ENCODE measurements at regions not wholly inside any gene's neighbourhood (a gene's known extent, or its start where the extent isn't known, plus 50 kb on each side); places are given as distances from the start of the nearest gene placed in this dataset.
A peak's percentile ranks its signal among the peaks of the same experiment; 100 is the strongest.

- Histone ChIP-seq H2AFZ (ENCODE audit: low read depth, low read length) (no peak overlapping the region), H3K9ac (ENCODE audit: low read length) (no peak overlapping the region), H4K20me1 (ENCODE audit: insufficient read depth) (no peaks in the 10 kb centered on the region), H3F3A (ENCODE audit: insufficient read depth, low read length, poor library complexity, severe bottlenecking) (no peaks in the 10 kb centered on the region), H3K36me3 (ENCODE audit: insufficient read depth, low read length) (no peaks in the 10 kb centered on the region), H3K79me2 (replicated peaks; ENCODE audit: insufficient read depth, low read length) (no peaks in the 10 kb centered on the region), H3K9me3 (ENCODE audit: low read length) (no peaks in the 10 kb centered on the region), H3K4me2 (ENCODE audit: low read length) (no peak overlapping the region), H3K9me2 (ENCODE audit: insufficient read depth, low read length) (no peaks in the 10 kb centered on the region), H3K27me3 (ENCODE audit: insufficient read depth, low read depth, low read length) (no peaks in the 10 kb centered on the region), H3K4me3 (ENCODE audit: low read length) (no peak overlapping the region), H3K27ac (ENCODE audit: low read length) (no peak overlapping the region)
- TF ChIP-seq EP300 (conservative IDR thresholded peaks at IDR 0.05; ENCODE audit: poor library complexity, severe bottlenecking) (peak; percentile 44), CTCF (IDR thresholded peaks at IDR 0.05; ENCODE audit: poor library complexity, severe bottlenecking) (no peak), POLR2AphosphoS5 (IDR thresholded peaks at IDR 0.05) (peak; percentile 47), MXI1 (conservative IDR thresholded peaks at IDR 0.05; ENCODE audit: poor library complexity, severe bottlenecking) (no peak), TAF1 (IDR thresholded peaks at IDR 0.05; ENCODE audit: low read depth) (no peak), RAD21 (conservative IDR thresholded peaks at IDR 0.05) (no peak), REST (IDR thresholded peaks at IDR 0.05; ENCODE audit: borderline replicate concordance) (no peak), SMC3 (conservative IDR thresholded peaks at IDR 0.05; ENCODE audit: poor library complexity) (no peak), EZH2 (IDR thresholded peaks at IDR 0.05; ENCODE audit: borderline replicate concordance, insufficient read depth, low read length, poor library complexity, severe bottlenecking) (no peak)
Observed at GRCh38 chr3:73874606-73875369, 250.0 kb upstream of the PDZRN3 start.

- Histone ChIP-seq H3K4me3 (ENCODE audit: low read length) (no peak overlapping the region), H3F3A (ENCODE audit: insufficient read depth, low read length, poor library complexity, severe bottlenecking) (no peaks in the 10 kb centered on the region), H4K20me1 (ENCODE audit: insufficient read depth) (no peaks in the 10 kb centered on the region), H3K9ac (ENCODE audit: low read length) (no peak overlapping the region), H3K9me3 (ENCODE audit: low read length) (no peaks in the 10 kb centered on the region), H3K27me3 (ENCODE audit: insufficient read depth, low read depth, low read length) (no peaks in the 10 kb centered on the region), H2AFZ (ENCODE audit: low read depth, low read length) (no peak overlapping the region), H3K4me2 (ENCODE audit: low read length) (no peak overlapping the region), H3K9me2 (ENCODE audit: insufficient read depth, low read length) (no peaks in the 10 kb centered on the region), H3K36me3 (ENCODE audit: insufficient read depth, low read length) (no peaks in the 10 kb centered on the region), H3K27ac (ENCODE audit: low read length) (no peak overlapping the region), H3K79me2 (replicated peaks; ENCODE audit: insufficient read depth, low read length) (no peaks in the 10 kb centered on the region)
- TF ChIP-seq MXI1 (conservative IDR thresholded peaks at IDR 0.05; ENCODE audit: poor library complexity, severe bottlenecking) (no peak), EP300 (conservative IDR thresholded peaks at IDR 0.05; ENCODE audit: poor library complexity, severe bottlenecking) (no peak), SMC3 (conservative IDR thresholded peaks at IDR 0.05; ENCODE audit: poor library complexity) (no peak), TAF1 (IDR thresholded peaks at IDR 0.05; ENCODE audit: low read depth) (no peak), EZH2 (IDR thresholded peaks at IDR 0.05; ENCODE audit: borderline replicate concordance, insufficient read depth, low read length, poor library complexity, severe bottlenecking) (no peak), CTCF (IDR thresholded peaks at IDR 0.05; ENCODE audit: poor library complexity, severe bottlenecking) (no peak), REST (IDR thresholded peaks at IDR 0.05; ENCODE audit: borderline replicate concordance) (no peak), RAD21 (conservative IDR thresholded peaks at IDR 0.05) (no peak), POLR2AphosphoS5 (IDR thresholded peaks at IDR 0.05) (no peak)
Observed at GRCh38 chr3:73874161-73874560, 249.4 kb upstream of the PDZRN3 start.
